A673 (cell line): ENCODE measurements at regions not wholly inside any gene's neighbourhood (a gene's known extent, or its start where the extent isn't known, plus 50 kb on each side); places are given as distances from the start of the nearest gene placed in this dataset.

ENCODE experiments used
- BruUV-seq: library from RNA; stranded (reverse); fragments of 400-500 nt; replicated peaks from 2 replicates; lab custom pipeline; 2021; lab: Mats Ljungman, UMichigan
- CTCF ChIA-PET: fragments of 300-600 bp; sonication (Branson Sonifier 250); formaldehyde crosslinking; loops from one replicate; lab custom pipeline; 2022; ENCODE audit warnings: antibody characterized with exemption; lab: Charles Lee
- POLR2A ChIA-PET: fragments of 300-600 bp; sonication (Branson Sonifier 250); formaldehyde crosslinking; loops from one replicate; lab custom pipeline; 2022; ENCODE audit warnings: antibody characterized with exemption; ENCODE audit not compliant: low non-redundant PET; lab: Charles Lee
- DNase-seq: peaks from one replicate; pipeline ENCODE4 v3.0.0-alpha.2; 2015; ENCODE audit warnings: low spot score
- H3K27ac ChIP-seq: fragments of 200-600 bp; sonication (generic); 2 replicates; pipeline ENCODE4 v1.5.1; 2016; ENCODE audit warnings: mixed run types, low read depth, mild to moderate bottlenecking, mixed read lengths, antibody characterized with exemption, low read length; ENCODE audit not compliant: poor library complexity, severe bottlenecking
- H3K27me3 ChIP-seq: fragments of 200-600 bp; sonication (generic); replicated peaks from 2 replicates; pipeline ENCODE4 v1.6.1; 2017; ENCODE audit warnings: mixed run types, low read depth, mild to moderate bottlenecking, mixed read lengths, antibody characterized with exemption, low read length; ENCODE audit not compliant: insufficient read depth, poor library complexity
- H3K36me3 ChIP-seq: fragments of 200-600 bp; sonication (generic); 2 replicates; pipeline ENCODE4 v1.6.1; 2016; ENCODE audit warnings: mixed run types, mild to moderate bottlenecking, mixed read lengths, antibody characterized with exemption, low read length; ENCODE audit not compliant: insufficient read depth, poor library complexity, severe bottlenecking
- H3K4me1 ChIP-seq: fragments of 200-600 bp; sonication (generic); 2 replicates; pipeline ENCODE4 v1.6.1; 2017; ENCODE audit warnings: mixed run types, mild to moderate bottlenecking, mixed read lengths, antibody characterized with exemption, low read length; ENCODE audit not compliant: insufficient read depth, poor library complexity, severe bottlenecking
- H3K4me3 ChIP-seq: fragments of 200-600 bp; sonication (generic); 2 replicates; pipeline ENCODE4 v1.5.1; 2016; ENCODE audit warnings: low read depth, mixed run types, mild to moderate bottlenecking, mixed read lengths, low read length; ENCODE audit not compliant: poor library complexity, severe bottlenecking
- H3K9me3 ChIP-seq: fragments of 200-600 bp; sonication (generic); 2 replicates; pipeline ENCODE4 v1.6.1; 2016; ENCODE audit warnings: mixed run types, low read depth, mild to moderate bottlenecking, mixed read lengths, antibody characterized with exemption, low read length; ENCODE audit not compliant: poor library complexity, severe bottlenecking
- CTCF ChIP-seq: fragments of 300-800, 200-600 bp; sonication (generic); conservative IDR thresholded peaks from 2 replicates; pipeline ENCODE4 v1.5.1; 2017; ENCODE audit warnings: low read depth, mild to moderate bottlenecking, antibody characterized with exemption, low read length, moderate library complexity, mixed read lengths
- EZH2 ChIP-seq: fragments of 200-600 bp; sonication (generic); IDR thresholded peaks from 2 replicates; pipeline ENCODE4 v1.6.1; 2017; ENCODE audit warnings: borderline replicate concordance, low read depth, mild to moderate bottlenecking, mixed read lengths, antibody characterized with exemption, low read length; ENCODE audit not compliant: poor library complexity, severe bottlenecking
- intact Hi-C: fragments of 100-400 bp; cut with micrococcal nuclease; formaldehyde crosslinking; loops from one replicate; pipeline ENCODE4 v1.10.0; 2022; ENCODE audit not compliant: unreplicated experiment

- Histone ChIP-seq H3K27ac (no peak overlapping the region), H3K4me3 (no peak overlapping the region), H3K9me3 (no peaks in the 10 kb centered on the region), H3K27me3 (no peaks in the 10 kb centered on the region), H3K36me3 (no peaks in the 10 kb centered on the region), H3K4me1 (no peaks in the 10 kb centered on the region)
- no TSS peak for BruUV-seq
- POLR2A ChIA-PET = no interaction called here
- intact Hi-C loops = loop anchor here (5.0 kb wide), 1 partner anchor 638 kb away; the partner anchor contains the start of gene SAMD5
- DNase-seq = peak; percentile 84
- CTCF ChIA-PET = no interaction called here
- TF ChIP-seq CTCF (peak; percentile 97), EZH2 (no peak)
Measured at GRCh38 chr6:148144917-148145521, 197.6 kb upstream of the SASH1 start.

GRCh38 chr6:148146717-148147462 lies 195.7 kb upstream of the SASH1 start:
- H3K4me1 ChIP-seq = no peaks in the 10 kb centered on the region
- CTCF ChIA-PET = interaction anchor here (0.8 kb wide), 1 partner anchor 33 kb away, joined by 4 read pairs; no protein-coding TSS in a partner anchor
- TF ChIP-seq CTCF = no peak
- no peak for TF ChIP-seq EZH2
- peak; percentile 47 for DNase-seq
- no peaks in the 10 kb centered on the region for H3K27me3 ChIP-seq
- no TSS peak for BruUV-seq
- no peaks in the 10 kb centered on the region for H3K9me3 ChIP-seq
- H3K27ac ChIP-seq = no peak overlapping the region
- H3K4me3 ChIP-seq = no peak overlapping the region
- intact Hi-C loops = loop anchor here (5.0 kb wide), 1 partner anchor 640 kb away; the partner anchor contains the start of gene SAMD5
- POLR2A ChIA-PET = interaction anchor here (0.8 kb wide), 1 partner anchor 627 kb away, joined by 4 read pairs; no protein-coding TSS in a partner anchor
- no peaks in the 10 kb centered on the region for H3K36me3 ChIP-seq

GRCh38 chr6:148147463-148147830 lies 195.2 kb upstream of the SASH1 start:
- Histone ChIP-seq H3K9me3 (no peaks in the 10 kb centered on the region), H3K27me3 (no peaks in the 10 kb centered on the region), H3K27ac (no peak overlapping the region), H3K36me3 (no peaks in the 10 kb centered on the region), H3K4me1 (no peaks in the 10 kb centered on the region), H3K4me3 (no peak overlapping the region)
- CTCF ChIA-PET = interaction anchor here (0.8 kb wide), 1 partner anchor 33 kb away, joined by 4 read pairs; no protein-coding TSS in a partner anchor
- TF ChIP-seq CTCF = no peak
- no peak for TF ChIP-seq EZH2
- intact Hi-C loops = loop anchor here (5.0 kb wide), 1 partner anchor 640 kb away; the partner anchor contains the start of gene SAMD5
- DNase-seq = no peak
- no TSS peak for BruUV-seq
- POLR2A ChIA-PET = interaction anchor here (0.7 to 0.8 kb wide), 3 partner anchors 313 to 628 kb away, joined by 4 read pairs; no protein-coding TSS in a partner anchor
